GM12878 (cell line): ENCODE measurements at regions not wholly inside any gene's neighbourhood (a gene's known extent, or its start where the extent isn't known, plus 50 kb on each side); places are given as distances from the start of the nearest gene placed in this dataset.

Experiments used
- ATAC-seq: fragments of 200-7000 bp; cut with Tn5 transposase; 3 replicates; pipeline ENCODE4 v1.9.1; 2020; ENCODE audit warnings: mild to moderate bottlenecking, moderate library complexity
- BruUV-seq: library from RNA; stranded (reverse); fragments of 400-500 nt; replicated peaks from 2 replicates; lab custom pipeline; 2021; lab: Mats Ljungman, UMichigan
- CTCF ChIA-PET: fragments of 300-600 bp; sonication (Branson Sonifier 250); formaldehyde crosslinking; extraction: SDS; loops from one replicate; lab custom pipeline; 2021; ENCODE audit warnings: inconsistent platforms; lab: Yijun Ruan, JAX
- POLR2A ChIA-PET: fragments of 350-600 bp; formaldehyde crosslinking; extraction: SDS; loops from one replicate; lab custom pipeline; 2021; ENCODE audit warnings: inconsistent platforms; lab: Charles Lee
- RAD21 ChIA-PET: fragments of 300-600 bp; sonication (Branson Sonifier 250); formaldehyde crosslinking; loops from one replicate; lab custom pipeline; 2023; ENCODE audit warnings: antibody characterized with exemption; ENCODE audit not compliant: unreplicated experiment; lab: Charles Lee
- SMC1A ChIA-PET: fragments of 300-600 bp; sonication (Branson Sonifier 250); formaldehyde crosslinking; loops from one replicate; lab custom pipeline; 2023; ENCODE audit not compliant: unreplicated experiment, uncharacterized antibody; lab: Charles Lee
- DNase-seq: peaks from one replicate; pipeline ENCODE4 v3.0.0-alpha.2; 2011; ENCODE audit warnings: low read depth, low spot score
- FAIRE-seq: peaks from 3 replicates; lab custom pipeline; 2011; peaks lifted over from hg19 to GRCh38; lab: Jason Lieb, UNC
- H2AFZ ChIP-seq: 2 replicates; pipeline ENCODE4 v1.6.0; 2011; ENCODE audit warnings: low read depth, low read length, control low read depth; ENCODE audit not compliant: control insufficient read depth
- H3K27ac ChIP-seq: 2 replicates; pipeline ENCODE4 v1.5.1; 2011; ENCODE audit warnings: control low read depth; ENCODE audit not compliant: control insufficient read depth, insufficient read depth
- H3K27me3 ChIP-seq, 2 experiments: replicated peaks in 1 of 2; 2 replicates each; pipeline versions ENCODE4 v1.6.0 to v1.6.1; 2011; ENCODE audit warnings: low read length in 1 of 2; ENCODE audit not compliant: control insufficient read depth in 2 of 2, insufficient read depth in 2 of 2
- H3K36me3 ChIP-seq, 2 experiments: 2 replicates each; pipeline ENCODE4 v1.5.1; 2011; ENCODE audit warnings: low read length in 1 of 2; ENCODE audit not compliant: control insufficient read depth in 2 of 2, insufficient read depth in 2 of 2
- H3K4me1 ChIP-seq: 2 replicates; pipeline ENCODE4 v1.6.1; 2011; ENCODE audit warnings: mild to moderate bottlenecking, low read length, moderate library complexity, mixed read lengths; ENCODE audit not compliant: control insufficient read depth, insufficient read depth
- H3K4me2 ChIP-seq: 2 replicates; pipeline ENCODE4 v1.6.0; 2011; ENCODE audit warnings: control low read depth; ENCODE audit not compliant: control insufficient read depth, insufficient read depth
- H3K4me3 ChIP-seq: fragments of 200-600 bp; sonication (generic); 2 replicates; pipeline ENCODE4 v1.5.1; 2016
- H3K79me2 ChIP-seq: 2 replicates; pipeline ENCODE4 v1.6.0; 2011; ENCODE audit warnings: low read length; ENCODE audit not compliant: control insufficient read depth, insufficient read depth
- H3K9ac ChIP-seq: 2 replicates; pipeline ENCODE4 v1.8.0; 2011; ENCODE audit warnings: low read length, control low read depth, mixed read lengths; ENCODE audit not compliant: control insufficient read depth, insufficient read depth
- H3K9me3 ChIP-seq: replicated peaks from 3 replicates; pipeline ENCODE4 v1.5.1; 2011; ENCODE audit warnings: mild to moderate bottlenecking, low read length; ENCODE audit not compliant: control insufficient read depth, insufficient read depth
- H4K20me1 ChIP-seq: 2 replicates; pipeline ENCODE4 v1.6.0; 2011; ENCODE audit not compliant: control insufficient read depth, insufficient read depth
- ATF7 ChIP-seq: fragments of 450-650 bp; IDR thresholded peaks from 2 replicates; pipeline ENCODE4 v1.6.1; 2016; ENCODE audit warnings: low read depth, mild to moderate bottlenecking
- CREB1 ChIP-seq: IDR thresholded peaks from 2 replicates; pipeline ENCODE4 v1.6.1; 2012; ENCODE audit warnings: low read depth, mild to moderate bottlenecking, inconsistent platforms
- EP300 ChIP-seq, 2 experiments: fragments of 150-350 bp in 1 of 2; IDR thresholded peaks; 2 replicates each; pipeline ENCODE4 v1.6.1; 2011 to 2012; ENCODE audit warnings: low read depth in 2 of 2, low read length in 2 of 2, borderline replicate concordance in 1 of 2, improper control_type of control experiment in 1 of 2, inconsistent platforms in 1 of 2; ENCODE audit not compliant: control insufficient read depth in 1 of 2
- ETV6 ChIP-seq, 2 experiments: fragments of 450-650 bp in 1 of 2; IDR thresholded peaks in 1 of 2; conservative IDR thresholded peaks in 1 of 2; 2 replicates each; pipeline ENCODE4 v1.6.1; 2014; ENCODE audit warnings: antibody characterized with exemption in 1 of 2, borderline replicate concordance in 1 of 2, low read depth in 1 of 2, mild to moderate bottlenecking in 1 of 2, moderate library complexity in 1 of 2
- IKZF1 ChIP-seq: fragments of 450-650 bp; conservative IDR thresholded peaks from 2 replicates; pipeline ENCODE4 v1.6.1; 2017; ENCODE audit warnings: antibody characterized with exemption, mild to moderate bottlenecking
- IKZF2 ChIP-seq, 2 experiments: fragments of 450-650 bp; IDR thresholded peaks; 2 replicates each; pipeline ENCODE4 v1.6.1; 2017; ENCODE audit warnings: mild to moderate bottlenecking in 2 of 2, moderate library complexity in 2 of 2
- JUNB ChIP-seq: IDR thresholded peaks from 2 replicates; pipeline ENCODE4 v1.6.1; 2016; ENCODE audit warnings: antibody characterized with exemption, mild to moderate bottlenecking
- MTA2 ChIP-seq: fragments of 450-650 bp; IDR thresholded peaks from 2 replicates; pipeline ENCODE4 v1.6.1; 2016; ENCODE audit warnings: low read depth, mild to moderate bottlenecking, moderate library complexity
- NFIC ChIP-seq: IDR thresholded peaks from 2 replicates; pipeline ENCODE4 v1.6.1; 2012; ENCODE audit warnings: low read depth, mild to moderate bottlenecking, inconsistent platforms, low read length, moderate library complexity
- ZNF207 ChIP-seq: fragments of 450-650 bp; IDR thresholded peaks from 2 replicates; pipeline ENCODE4 v1.6.1; 2014; ENCODE audit warnings: antibody characterized with exemption, mild to moderate bottlenecking, borderline replicate concordance
- ZNF622 ChIP-seq: fragments of 450-650 bp; IDR thresholded peaks from 2 replicates; pipeline ENCODE4 v1.6.1; 2017; ENCODE audit warnings: mild to moderate bottlenecking, inconsistent platforms
- WGBS: methylation state at CpG from one replicate; pipeline ENCODE4 v1.1.6; 2016; ENCODE audit warnings: low lambda C conversion rate; ENCODE audit not compliant: insufficient replicate concordance, insufficient coverage; ENCODE audit errors: missing lambda C conversion rate; 5-methylcytosine and 5-hydroxymethylcytosine counted together
- in situ Hi-C: fragments of 300-500 bp; cut with MboI; formaldehyde crosslinking; loops from 9 replicates; pipeline ENCODE4 v1.14.3; 2018; ENCODE audit warnings: mixed read lengths
- intact Hi-C: fragments of 100-400 bp; cut with micrococcal nuclease; formaldehyde crosslinking; loops from one replicate; pipeline ENCODE4 v1.14.2; 2022; ENCODE audit not compliant: unreplicated experiment
- TF ChIP-seq, protein P1 (sequence below): fragments of 450-650 bp; IDR thresholded peaks from 2 replicates; pipeline ENCODE4 v1.6.1; 2017; ENCODE audit warnings: low read depth, mild to moderate bottlenecking, moderate library complexity

DNA sequence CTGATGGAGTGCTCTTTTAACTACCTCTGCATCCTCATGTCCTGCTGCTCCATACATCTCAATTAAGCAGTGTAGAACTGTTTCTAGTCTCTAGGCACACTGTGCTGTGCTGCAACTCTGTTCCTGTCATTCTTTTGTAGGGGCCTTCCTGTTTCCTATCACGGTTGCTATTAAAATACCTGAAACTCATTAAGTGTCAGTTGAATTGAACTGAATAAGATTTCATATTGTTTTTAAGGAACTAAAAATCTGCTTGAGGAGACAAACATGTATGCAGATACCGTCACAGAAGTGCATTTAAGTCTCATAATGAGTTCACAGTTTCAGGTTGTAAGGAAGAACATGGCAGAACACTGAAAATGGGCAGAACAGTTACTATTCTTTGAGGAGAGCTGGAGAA is 170.1 kb downstream of the LARP7 start:
- SMC1A ChIA-PET: interaction anchor here (0.8 kb wide), 1 partner anchor 8 kb away, joined by 3 read pairs; no protein-coding TSS in a partner anchor
- in situ Hi-C loops (no loop called here), intact Hi-C loops (no loop called here)
- H3K9me3 ChIP-seq: no peaks in the 10 kb centered on the region
- no peak overlapping the region for H3K4me3 ChIP-seq
- TF ChIP-seq CREB1 (no peak), ETV6 (conservative IDR thresholded peaks at IDR 0.05 in 1 of 2, IDR thresholded peaks at IDR 0.05 in 1 of 2; ENCODE audit: borderline replicate concordance in 1 of 2, low read depth in 1 of 2) (peak in 1 of 2 experiments; percentile 51; a peak in 1 of 4 replicates), ZNF207 (no peak), ATF7 (peak; percentile 28; the same call in 1 of the 2 replicates), NFIC (no peak), ZNF622 (no peak), IKZF2 (IDR thresholded peaks at IDR 0.05) (0 out of 4 replicates have a peak, but pooled peaks have one; percentile 47 to 51), MTA2 (peak; percentile 85; the same call in 1 of the 2 replicates), JUNB (peak; percentile 34; the same call in 1 of the 2 replicates), EP300 (IDR thresholded peaks at IDR 0.05; ENCODE audit: borderline replicate concordance in 1 of 2, control insufficient read depth in 1 of 2, low read depth in 2 of 2, low read length in 2 of 2) (peak; percentile 31 to 48; a peak in 1 of 4 replicates), IKZF1 (peak; percentile 37; the same call in 1 of the 2 replicates)
- TF ChIP-seq, protein P1, sequence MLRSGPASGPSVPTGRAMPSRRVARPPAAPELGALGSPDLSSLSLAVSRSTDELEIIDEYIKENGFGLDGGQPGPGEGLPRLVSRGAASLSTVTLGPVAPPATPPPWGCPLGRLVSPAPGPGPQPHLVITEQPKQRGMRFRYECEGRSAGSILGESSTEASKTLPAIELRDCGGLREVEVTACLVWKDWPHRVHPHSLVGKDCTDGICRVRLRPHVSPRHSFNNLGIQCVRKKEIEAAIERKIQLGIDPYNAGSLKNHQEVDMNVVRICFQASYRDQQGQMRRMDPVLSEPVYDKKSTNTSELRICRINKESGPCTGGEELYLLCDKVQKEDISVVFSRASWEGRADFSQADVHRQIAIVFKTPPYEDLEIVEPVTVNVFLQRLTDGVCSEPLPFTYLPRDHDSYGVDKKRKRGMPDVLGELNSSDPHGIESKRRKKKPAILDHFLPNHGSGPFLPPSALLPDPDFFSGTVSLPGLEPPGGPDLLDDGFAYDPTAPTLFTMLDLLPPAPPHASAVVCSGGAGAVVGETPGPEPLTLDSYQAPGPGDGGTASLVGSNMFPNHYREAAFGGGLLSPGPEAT: 0 out of 2 replicates have a peak, but pooled peaks have one; percentile 24
- H3K4me2 ChIP-seq: peak overlapping the region; percentile 54; the same call in 1 of the 2 replicates
- DNase-seq: peak; percentile 28
- H3K36me3 ChIP-seq: no peaks in the 10 kb centered on the region
- H3K27me3 ChIP-seq: no peaks in the 10 kb centered on the region
- BruUV-seq: no TSS peak
- peak overlapping the region; percentile 6 for H2AFZ ChIP-seq
- CTCF ChIA-PET: no interaction called here
- POLR2A ChIA-PET: no interaction called here
- peak; percentile 94 for ATAC-seq
- no peak overlapping the region for H3K27ac ChIP-seq
- H4K20me1 ChIP-seq: no peaks in the 10 kb centered on the region
- WGBS: 0% methylated on average over 2 of the region's 2 CpGs
- RAD21 ChIA-PET: interaction anchor here (1.0 kb wide), 1 partner anchor 10 kb away, joined by 3 read pairs; no protein-coding TSS in a partner anchor
- H3K79me2 ChIP-seq: no peaks in the 10 kb centered on the region
- no peak overlapping the region for H3K9ac ChIP-seq
- peaks cover 6% of the 10 kb centered on the region; the same call in 1 of the 2 replicates for H3K4me1 ChIP-seq
- FAIRE-seq: peak; percentile 75
